Colonic mucosa (tissue), 4 donors: ENCODE measurements at regions not wholly inside any gene's neighbourhood (a gene's known extent, or its start where the extent isn't known, plus 50 kb on each side); places are given as distances from the start of the nearest gene placed in this dataset.

ENCODE experiments used
- DNase-seq: peaks from one replicate; pipeline ENCODE4 v3.0.0-alpha.2; 2020
- H3K27ac ChIP-seq: fragments of 200-600 bp; one replicate; pipeline ENCODE4 v1.8.0; 2021
- H3K27me3 ChIP-seq: fragments of 200-600 bp; one replicate; pipeline ENCODE4 v1.8.0; 2021
- H3K36me3 ChIP-seq: fragments of 200-600 bp; one replicate; pipeline ENCODE4 v1.8.0; 2021
- H3K4me1 ChIP-seq: fragments of 200-600 bp; one replicate; pipeline ENCODE4 v1.8.0; 2021; ENCODE audit warnings: mild to moderate bottlenecking
- H3K4me3 ChIP-seq: fragments of 200-600 bp; one replicate; pipeline ENCODE4 v1.8.0; 2021
- H3K9ac ChIP-seq, 2 donors: one replicate each; pipeline ENCODE4 v1.7.0; 2013; ENCODE audit warnings: control low read depth in 2 of 2, low read depth in 2 of 2, low read length in 2 of 2
- H3K9me3 ChIP-seq: fragments of 200-600 bp; one replicate; pipeline ENCODE4 v1.8.0; 2021
- CTCF ChIP-seq: fragments of 200-600 bp; IDR thresholded peaks from one replicate; pipeline ENCODE4 v1.8.0; 2022; ENCODE audit warnings: antibody characterized with exemption, mild to moderate bottlenecking
- intact Hi-C: fragments of 100-400 bp; cut with DNase I; formaldehyde crosslinking; loops from one replicate; pipeline ENCODE4 v1.14.1; 2022
- donor health status: healthy.
- donor health status: DM: no; HTN: no; CAD: no.
- donor health status: DM: no; HTN: no; CAD: no.

DNA sequence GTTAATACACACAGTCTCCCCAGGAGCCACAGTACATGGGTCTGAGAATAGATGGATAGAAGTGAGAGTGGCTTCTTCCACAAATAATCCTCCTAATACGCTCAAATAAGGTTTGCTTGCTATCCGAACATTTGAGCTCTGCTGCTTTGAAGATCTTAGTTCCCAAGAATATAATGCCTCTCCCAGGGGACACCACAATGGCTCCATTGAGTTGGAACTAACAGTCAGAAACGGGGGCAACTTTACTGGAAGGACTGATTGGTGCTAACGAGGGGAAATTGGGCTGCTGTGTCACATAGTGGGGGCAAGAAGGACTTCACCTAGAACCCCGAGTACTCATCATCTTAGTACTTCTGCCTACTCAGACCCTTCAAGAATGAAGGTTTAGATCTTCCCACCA is 66.2 kb downstream of the IGLL5 start:
- no peaks in the 10 kb centered on the region for H3K9me3 ChIP-seq
- no peaks in the 10 kb centered on the region for H3K27me3 ChIP-seq
- no peak for TF ChIP-seq CTCF
- no peaks in the 10 kb centered on the region for H3K36me3 ChIP-seq
- H3K4me1 ChIP-seq = no peaks in the 10 kb centered on the region
- no peak overlapping the region for H3K4me3 ChIP-seq
- no peak for DNase-seq
- intact Hi-C loops = loop anchor here (10.0 kb wide), 3 partner anchors 331 to 489 kb away; no protein-coding TSS in a partner anchor
- H3K27ac ChIP-seq = no peak overlapping the region
- H3K9ac ChIP-seq = no peak overlapping the region

GRCh38 chr22:22954656-22955055 is 67.0 kb downstream of the IGLL5 start:
- H3K9me3 ChIP-seq = no peaks in the 10 kb centered on the region
- no peaks in the 10 kb centered on the region for H3K4me1 ChIP-seq
- intact Hi-C loops = loop anchor here (5.0 to 10.0 kb wide), 4 partner anchors 107 to 490 kb away; no protein-coding TSS in a partner anchor
- no peaks in the 10 kb centered on the region for H3K36me3 ChIP-seq
- no peak overlapping the region for H3K9ac ChIP-seq
- H3K27ac ChIP-seq = no peak overlapping the region
- no peak for DNase-seq
- H3K27me3 ChIP-seq = no peaks in the 10 kb centered on the region
- no peak overlapping the region for H3K4me3 ChIP-seq
- TF ChIP-seq CTCF = no peak

DNA sequence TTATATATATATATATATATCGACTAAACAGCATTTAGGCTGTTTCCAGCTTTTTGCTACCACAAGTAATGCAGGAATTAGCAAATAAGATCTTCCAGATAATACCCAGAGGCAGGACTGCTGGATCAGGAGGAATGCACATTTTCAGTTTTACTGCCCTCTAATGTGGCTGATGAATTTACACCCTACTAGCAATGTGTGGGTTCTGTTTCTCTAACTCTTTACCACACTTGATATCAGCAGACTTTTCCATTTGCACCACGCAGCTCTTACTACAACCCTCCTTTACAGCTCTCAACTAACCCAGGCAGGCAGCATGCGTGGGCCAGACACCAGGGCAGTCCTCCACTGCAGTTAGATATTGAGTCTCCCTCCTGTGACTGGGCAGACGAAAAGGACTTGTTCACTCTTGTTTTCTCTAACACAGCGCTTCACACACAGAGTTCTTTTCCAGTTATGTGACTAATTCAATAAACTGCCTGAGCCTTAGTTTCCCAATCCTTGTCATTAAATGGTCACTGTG is 67.7 kb downstream of the IGLL5 start:
- H3K9ac ChIP-seq = no peak overlapping the region
- no peaks in the 10 kb centered on the region for H3K27me3 ChIP-seq
- no peak for DNase-seq
- H3K27ac ChIP-seq = no peak overlapping the region
- TF ChIP-seq CTCF = no peak
- H3K4me3 ChIP-seq = no peak overlapping the region
- intact Hi-C loops = loop anchor here (5.0 to 10.0 kb wide), 4 partner anchors 108 to 491 kb away; no protein-coding TSS in a partner anchor
- H3K36me3 ChIP-seq = no peaks in the 10 kb centered on the region
- no peaks in the 10 kb centered on the region for H3K4me1 ChIP-seq
- H3K9me3 ChIP-seq = no peaks in the 10 kb centered on the region

DNA sequence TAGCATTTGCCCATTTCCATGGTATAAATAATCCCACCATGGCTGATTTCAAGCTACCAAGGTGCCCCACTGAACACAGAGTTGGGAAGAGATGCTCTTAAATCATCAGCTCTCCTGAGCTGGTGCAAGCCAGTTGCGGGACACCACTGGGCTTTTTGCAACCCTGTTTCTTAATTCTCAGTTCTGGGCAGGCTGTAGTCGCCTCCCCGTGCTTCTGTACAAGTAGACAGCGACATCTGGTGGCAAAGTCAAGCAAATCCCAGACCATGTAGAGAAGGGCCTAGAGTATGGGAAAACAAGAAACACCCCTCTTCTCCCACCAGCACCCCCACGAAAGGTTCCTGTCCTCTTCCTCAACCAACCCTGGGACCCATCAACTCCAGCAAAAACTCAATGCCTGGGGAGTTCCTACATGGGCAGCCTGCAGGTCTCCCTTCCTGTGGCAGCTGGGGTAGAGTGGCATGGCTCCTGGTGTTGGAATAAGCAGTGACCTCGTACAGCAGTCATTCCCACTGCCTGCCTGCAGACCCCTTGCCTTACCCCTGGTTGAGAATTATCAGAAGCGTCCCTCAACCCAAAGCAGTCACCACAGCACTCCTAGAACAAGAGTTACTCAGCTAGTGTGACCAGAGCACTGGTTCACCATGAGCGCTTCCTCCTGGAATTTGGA is 68.4 kb downstream of the IGLL5 start:
- Histone ChIP-seq H3K27me3 (no peaks in the 10 kb centered on the region), H3K4me3 (no peak overlapping the region), H3K9me3 (no peaks in the 10 kb centered on the region), H3K4me1 (no peaks in the 10 kb centered on the region), H3K36me3 (no peaks in the 10 kb centered on the region), H3K9ac (no peak overlapping the region), H3K27ac (no peak overlapping the region)
- peak; percentile 71 for DNase-seq
- intact Hi-C loops = loop anchor here (5.0 to 10.0 kb wide), 4 partner anchors 109 to 491 kb away; no protein-coding TSS in a partner anchor
- TF ChIP-seq CTCF = peak; percentile 75

- intact Hi-C loops = loop anchor here (5.0 to 10.0 kb wide), 4 partner anchors 110 to 492 kb away; no protein-coding TSS in a partner anchor
- TF ChIP-seq CTCF = no peak
- H3K27me3 ChIP-seq = no peaks in the 10 kb centered on the region
- no peak overlapping the region for H3K4me3 ChIP-seq
- H3K9me3 ChIP-seq = no peaks in the 10 kb centered on the region
- H3K27ac ChIP-seq = no peak overlapping the region
- no peaks in the 10 kb centered on the region for H3K4me1 ChIP-seq
- H3K36me3 ChIP-seq = no peaks in the 10 kb centered on the region
- DNase-seq = no peak
- no peak overlapping the region for H3K9ac ChIP-seq
These were observed 69.5 kb downstream of the IGLL5 start for GRCh38 chr22:22957090-22957489.
